ENCODE measurements at regions not wholly inside any gene's neighbourhood (a gene's known extent, or its start where the extent isn't known, plus 50 kb on each side); places are given as distances from the start of the nearest gene placed in this dataset.
"Not testable (repeated sequence)": the region's sequence is repeated elsewhere in the genome, so short reads cannot be mapped to it uniquely, and the experiment has no call there.

- Histone ChIP-seq H3K4me3 (ENCODE audit: low read depth in 1 of 2, low read length in 2 of 2) (no peak overlapping the region), H3K36me3 (ENCODE audit: control insufficient read depth in 1 of 2, insufficient read depth in 2 of 2, low read length in 2 of 2) (no peaks in the 10 kb centered on the region), H3K4me1 (ENCODE audit: control insufficient read depth in 1 of 2, insufficient read depth in 2 of 2, low read length in 2 of 2) (no peaks in the 10 kb centered on the region), H3K27ac (ENCODE audit: low read length) (no peak overlapping the region), H3K27me3 (ENCODE audit: low read depth, low read length) (no peaks in the 10 kb centered on the region), H3K9me3 (ENCODE audit: control insufficient read depth in 1 of 2, low read length in 2 of 2) (no peaks in the 10 kb centered on the region)
These were observed 545.0 kb downstream of the SLCO4C1 start for GRCh38 chr5:101751105-101751504.

GRCh38 chr5:101743000-101743399, 553.1 kb downstream of the SLCO4C1 start:
- H3K27me3 ChIP-seq (ENCODE audit: low read depth, low read length); H3K4me3 ChIP-seq (ENCODE audit: low read depth in 1 of 2, low read length in 2 of 2); H3K9me3 ChIP-seq (ENCODE audit: control insufficient read depth in 1 of 2, low read length in 2 of 2); H3K27ac ChIP-seq (ENCODE audit: low read length); H3K36me3 ChIP-seq (ENCODE audit: control insufficient read depth in 1 of 2, insufficient read depth in 2 of 2, low read length in 2 of 2); H3K4me1 ChIP-seq (ENCODE audit: control insufficient read depth in 1 of 2, insufficient read depth in 2 of 2, low read length in 2 of 2): not testable (repeated sequence)

GRCh38 chr5:101728933-101729332, 567.2 kb downstream of the SLCO4C1 start:
- no peaks in the 10 kb centered on the region for H3K4me1 ChIP-seq (ENCODE audit: control insufficient read depth in 1 of 2, insufficient read depth in 2 of 2, low read length in 2 of 2)
- H3K9me3 ChIP-seq (ENCODE audit: control insufficient read depth in 1 of 2, low read length in 2 of 2): no peaks in the 10 kb centered on the region
- H3K4me3 ChIP-seq (ENCODE audit: low read depth in 1 of 2, low read length in 2 of 2): no peak overlapping the region
- H3K27ac ChIP-seq (ENCODE audit: low read length): no peak overlapping the region
- no peaks in the 10 kb centered on the region for H3K27me3 ChIP-seq (ENCODE audit: low read depth, low read length)
- H3K36me3 ChIP-seq (ENCODE audit: control insufficient read depth in 1 of 2, insufficient read depth in 2 of 2, low read length in 2 of 2): no peaks in the 10 kb centered on the region

GRCh38 chr5:101721543-101721942, 574.5 kb downstream of the SLCO4C1 start:
- Histone ChIP-seq H3K27me3 (ENCODE audit: low read depth, low read length) (no peaks in the 10 kb centered on the region), H3K36me3 (ENCODE audit: control insufficient read depth in 1 of 2, insufficient read depth in 2 of 2, low read length in 2 of 2) (no peaks in the 10 kb centered on the region), H3K9me3 (ENCODE audit: control insufficient read depth in 1 of 2, low read length in 2 of 2) (no peaks in the 10 kb centered on the region), H3K4me3 (ENCODE audit: low read depth in 1 of 2, low read length in 2 of 2) (no peak overlapping the region), H3K4me1 (ENCODE audit: control insufficient read depth in 1 of 2, insufficient read depth in 2 of 2, low read length in 2 of 2) (no peaks in the 10 kb centered on the region), H3K27ac (ENCODE audit: low read length) (no peak overlapping the region)

- Histone ChIP-seq H3K27ac (ENCODE audit: low read length) (no peak overlapping the region), H3K4me3 (ENCODE audit: low read depth in 1 of 2, low read length in 2 of 2) (no peak overlapping the region), H3K9me3 (ENCODE audit: control insufficient read depth in 1 of 2, low read length in 2 of 2) (no peaks in the 10 kb centered on the region), H3K4me1 (ENCODE audit: control insufficient read depth in 1 of 2, insufficient read depth in 2 of 2, low read length in 2 of 2) (no peaks in the 10 kb centered on the region), H3K27me3 (ENCODE audit: low read depth, low read length) (no peaks in the 10 kb centered on the region), H3K36me3 (ENCODE audit: control insufficient read depth in 1 of 2, insufficient read depth in 2 of 2, low read length in 2 of 2) (no peaks in the 10 kb centered on the region)
These were observed 576.1 kb downstream of the SLCO4C1 start for GRCh38 chr5:101720033-101720432.

- H3K27ac ChIP-seq (ENCODE audit: low read length): no peak overlapping the region
- H3K27me3 ChIP-seq (ENCODE audit: low read depth, low read length): no peaks in the 10 kb centered on the region
- H3K4me1 ChIP-seq (ENCODE audit: control insufficient read depth in 1 of 2, insufficient read depth in 2 of 2, low read length in 2 of 2): no peaks in the 10 kb centered on the region
- no peak overlapping the region for H3K4me3 ChIP-seq (ENCODE audit: low read depth in 1 of 2, low read length in 2 of 2)
- no peaks in the 10 kb centered on the region for H3K9me3 ChIP-seq (ENCODE audit: control insufficient read depth in 1 of 2, low read length in 2 of 2)
- no peaks in the 10 kb centered on the region for H3K36me3 ChIP-seq (ENCODE audit: control insufficient read depth in 1 of 2, insufficient read depth in 2 of 2, low read length in 2 of 2)
These were observed 578.4 kb downstream of the SLCO4C1 start for GRCh38 chr5:101717721-101718120.

GRCh38 chr5:101716941-101717340, 579.1 kb downstream of the SLCO4C1 start:
- H3K4me3 ChIP-seq (ENCODE audit: low read depth in 1 of 2, low read length in 2 of 2): no peak overlapping the region
- H3K27ac ChIP-seq (ENCODE audit: low read length): no peak overlapping the region
- no peaks in the 10 kb centered on the region for H3K27me3 ChIP-seq (ENCODE audit: low read depth, low read length)
- H3K9me3 ChIP-seq (ENCODE audit: control insufficient read depth in 1 of 2, low read length in 2 of 2): no peaks in the 10 kb centered on the region
- no peaks in the 10 kb centered on the region for H3K4me1 ChIP-seq (ENCODE audit: control insufficient read depth in 1 of 2, insufficient read depth in 2 of 2, low read length in 2 of 2)
- no peaks in the 10 kb centered on the region for H3K36me3 ChIP-seq (ENCODE audit: control insufficient read depth in 1 of 2, insufficient read depth in 2 of 2, low read length in 2 of 2)

GRCh38 chr5:101715790-101716189, 580.3 kb downstream of the SLCO4C1 start:
- not testable (repeated sequence) for H3K9me3 ChIP-seq (ENCODE audit: control insufficient read depth in 1 of 2, low read length in 2 of 2); H3K36me3 ChIP-seq (ENCODE audit: control insufficient read depth in 1 of 2, insufficient read depth in 2 of 2, low read length in 2 of 2); H3K4me1 ChIP-seq (ENCODE audit: control insufficient read depth in 1 of 2, insufficient read depth in 2 of 2, low read length in 2 of 2); H3K27me3 ChIP-seq (ENCODE audit: low read depth, low read length); H3K4me3 ChIP-seq (ENCODE audit: low read depth in 1 of 2, low read length in 2 of 2); H3K27ac ChIP-seq (ENCODE audit: low read length)

GRCh38 chr5:101689306-101689705, 606.8 kb downstream of the SLCO4C1 start:
- no peak overlapping the region for H3K27ac ChIP-seq (ENCODE audit: low read length)
- H3K4me3 ChIP-seq (ENCODE audit: low read depth in 1 of 2, low read length in 2 of 2): no peak overlapping the region
- no peaks in the 10 kb centered on the region for H3K4me1 ChIP-seq (ENCODE audit: control insufficient read depth in 1 of 2, insufficient read depth in 2 of 2, low read length in 2 of 2)
- H3K27me3 ChIP-seq (ENCODE audit: low read depth, low read length): no peaks in the 10 kb centered on the region
- no peaks in the 10 kb centered on the region for H3K36me3 ChIP-seq (ENCODE audit: control insufficient read depth in 1 of 2, insufficient read depth in 2 of 2, low read length in 2 of 2)
- H3K9me3 ChIP-seq (ENCODE audit: control insufficient read depth in 1 of 2, low read length in 2 of 2): no peaks in the 10 kb centered on the region

GRCh38 chr5:101688156-101688555, 607.9 kb downstream of the SLCO4C1 start:
- Histone ChIP-seq H3K9me3 (ENCODE audit: control insufficient read depth in 1 of 2, low read length in 2 of 2) (no peaks in the 10 kb centered on the region), H3K4me3 (ENCODE audit: low read depth in 1 of 2, low read length in 2 of 2) (no peak overlapping the region), H3K4me1 (ENCODE audit: control insufficient read depth in 1 of 2, insufficient read depth in 2 of 2, low read length in 2 of 2) (no peaks in the 10 kb centered on the region)

GRCh38 chr5:101687349-101687985, 608.6 kb downstream of the SLCO4C1 start:
- Histone ChIP-seq H3K27me3 (ENCODE audit: low read depth, low read length) (no peaks in the 10 kb centered on the region), H3K4me3 (ENCODE audit: low read depth in 1 of 2, low read length in 2 of 2) (no peak overlapping the region), H3K4me1 (ENCODE audit: control insufficient read depth in 1 of 2, insufficient read depth in 2 of 2, low read length in 2 of 2) (no peaks in the 10 kb centered on the region), H3K9me3 (ENCODE audit: control insufficient read depth in 1 of 2, low read length in 2 of 2) (no peaks in the 10 kb centered on the region), H3K36me3 (ENCODE audit: control insufficient read depth in 1 of 2, insufficient read depth in 2 of 2, low read length in 2 of 2) (no peaks in the 10 kb centered on the region), H3K27ac (ENCODE audit: low read length) (no peak overlapping the region)

More at GRCh38 chr5:101688156-101688555, 607.9 kb downstream of the SLCO4C1 start:
- Histone ChIP-seq H3K27ac (ENCODE audit: low read length) (no peak overlapping the region), H3K36me3 (ENCODE audit: control insufficient read depth in 1 of 2, insufficient read depth in 2 of 2, low read length in 2 of 2) (no peaks in the 10 kb centered on the region), H3K27me3 (ENCODE audit: low read depth, low read length) (no peaks in the 10 kb centered on the region)

- Histone ChIP-seq H3K36me3 (ENCODE audit: control insufficient read depth in 1 of 2, insufficient read depth in 2 of 2, low read length in 2 of 2) (no peaks in the 10 kb centered on the region), H3K27me3 (ENCODE audit: low read depth, low read length) (no peaks in the 10 kb centered on the region), H3K27ac (ENCODE audit: low read length) (no peak overlapping the region), H3K9me3 (ENCODE audit: control insufficient read depth in 1 of 2, low read length in 2 of 2) (no peaks in the 10 kb centered on the region), H3K4me3 (ENCODE audit: low read depth in 1 of 2, low read length in 2 of 2) (no peak overlapping the region), H3K4me1 (ENCODE audit: control insufficient read depth in 1 of 2, insufficient read depth in 2 of 2, low read length in 2 of 2) (no peaks in the 10 kb centered on the region)
These were observed 609.4 kb downstream of the SLCO4C1 start for GRCh38 chr5:101686536-101687157.
